ENCODE measurements at regions not wholly inside any gene's neighbourhood (a gene's known extent, or its start where the extent isn't known, plus 50 kb on each side); places are given as distances from the start of the nearest gene placed in this dataset.

GRCh38 chr11:70710601-70711000 is 312.3 kb downstream of the CTTN start (continued):
- TF ChIP-seq REST (IDR thresholded peaks at IDR 0.05; ENCODE audit: low read depth) = no peak

- H3K27ac ChIP-seq (ENCODE audit: low read depth, low read length) = no peak overlapping the region
- no peak overlapping the region for H3K9ac ChIP-seq (ENCODE audit: low read length)
- no peaks in the 10 kb centered on the region for H4K20me1 ChIP-seq (ENCODE audit: insufficient read depth)
- no TSS peak for BruUV-seq (replicated peaks)
- no peak for TF ChIP-seq EZH2 (IDR thresholded peaks at IDR 0.05)
- TF ChIP-seq CTCF (IDR thresholded peaks at IDR 0.05 in 2 of 3, conservative IDR thresholded peaks at IDR 0.05 in 1 of 3; ENCODE audit: borderline replicate concordance in 1 of 3, insufficient read depth in 1 of 3, low read depth in 2 of 3, low read length in 2 of 3) = no peak
- TF ChIP-seq RAD21 (IDR thresholded peaks at IDR 0.05; ENCODE audit: low read depth) = no peak
- TF ChIP-seq MAX (IDR thresholded peaks at IDR 0.05) = no peak
- TF ChIP-seq SIN3A (IDR thresholded peaks at IDR 0.05; ENCODE audit: low read depth) = no peak
- no peak for TF ChIP-seq YY1 (IDR thresholded peaks at IDR 0.05; ENCODE audit: extremely low read depth, insufficient replicate concordance, low read depth, low read length)
- no peak for TF ChIP-seq JUND (IDR thresholded peaks at IDR 0.05)
- no peak for TF ChIP-seq ZNF274 (IDR thresholded peaks at IDR 0.05; ENCODE audit: low read depth, low read length)
- TF ChIP-seq CEBPB (IDR thresholded peaks at IDR 0.05; ENCODE audit: low read depth) = no peak
- TF ChIP-seq POLR2AphosphoS5 (IDR thresholded peaks at IDR 0.05; ENCODE audit: low read depth, low read length) = no peak
- no peak for TF ChIP-seq FOSL1 (IDR thresholded peaks at IDR 0.05; ENCODE audit: low read depth)
- no peak for TF ChIP-seq SP1 (IDR thresholded peaks at IDR 0.05; ENCODE audit: low read depth)
- TF ChIP-seq SRF (IDR thresholded peaks at IDR 0.05; ENCODE audit: low read depth) = no peak
- no peak for TF ChIP-seq EZH2phosphoT487 (IDR thresholded peaks at IDR 0.05; ENCODE audit: borderline replicate concordance)
- no peak for TF ChIP-seq ZFX (IDR thresholded peaks at IDR 0.05)
- TF ChIP-seq ZBTB33 (IDR thresholded peaks at IDR 0.05; ENCODE audit: extremely low read depth, insufficient replicate concordance, low read length) = no peak
- H3K4me1 ChIP-seq (ENCODE audit: control insufficient read depth in 1 of 2, insufficient read depth in 2 of 2, low read length in 2 of 2) = peaks cover 0 to 4% of the 10 kb centered on the region in 2 experiments; a peak in 1 of 4 replicates
- H3K36me3 ChIP-seq (ENCODE audit: control insufficient read depth in 1 of 2, insufficient read depth in 2 of 2, low read length in 2 of 2) = no peaks in the 10 kb centered on the region
- intact Hi-C loops (cut with micrococcal nuclease) = no loop called here
- no peaks in the 10 kb centered on the region for H3K27me3 ChIP-seq (ENCODE audit: insufficient read depth, low read length)
- no peak overlapping the region for H2AFZ ChIP-seq (ENCODE audit: low read depth, low read length, poor library complexity, severe bottlenecking)
- POLR2A ChIA-PET = no interaction called here
- ATAC-seq = no peak
- CTCF ChIA-PET = no interaction called here
- RAD21 ChIA-PET (ENCODE audit: low non-redundant PET in 1 of 2, low total read pairs in 2 of 2, uncharacterized antibody in 2 of 2, unreplicated experiment in 2 of 2) = no interaction called here
- H3K4me3 ChIP-seq (replicated peaks in 1 of 2; ENCODE audit: low read depth in 1 of 2, low read length in 2 of 2) = no peak overlapping the region
- H3K9me2 ChIP-seq (ENCODE audit: insufficient read depth) = no peaks in the 10 kb centered on the region
- H3K9me3 ChIP-seq (ENCODE audit: control insufficient read depth in 1 of 2, insufficient read depth in 1 of 2, low read depth in 1 of 2, low read length in 2 of 2) = no peaks in the 10 kb centered on the region
- H3K4me2 ChIP-seq (ENCODE audit: low read length) = no peak overlapping the region
- no peaks in the 10 kb centered on the region for H3K79me2 ChIP-seq (ENCODE audit: insufficient read depth, low read length)
- no peak for DNase-seq (ENCODE audit: low read depth, low spot score)
Observed at GRCh38 chr11:70711095-70711910, 313.0 kb downstream of the CTTN start.
